ENCODE measurements at regions not wholly inside any gene's neighbourhood (a gene's known extent, or its start where the extent isn't known, plus 50 kb on each side); places are given as distances from the start of the nearest gene placed in this dataset.

- no peak for TF ChIP-seq PBX2 (CRISPR knock-in tag; IDR thresholded peaks at IDR 0.05)
- TF ChIP-seq BCL3 (CRISPR knock-in tag; IDR thresholded peaks at IDR 0.05) = no peak
- TF ChIP-seq RAD51 (IDR thresholded peaks at IDR 0.05; ENCODE audit: borderline replicate concordance) = peak; percentile 30; the same call in 1 of the 2 replicates
- no peak for TF ChIP-seq ZMYM3 (CRISPR knock-in tag; IDR thresholded peaks at IDR 0.05)
- no peak for TF ChIP-seq NCOA1 (CRISPR knock-in tag; IDR thresholded peaks at IDR 0.05)
- TF ChIP-seq KMT2A (CRISPR knock-in tag; IDR thresholded peaks at IDR 0.05) = no peak
- TF ChIP-seq NFYB (CRISPR knock-in tag; IDR thresholded peaks at IDR 0.05) = peak; percentile 69
- TF ChIP-seq ZKSCAN1 (IDR thresholded peaks at IDR 0.05; ENCODE audit: low read length) = no peak
- no peak for TF ChIP-seq MIER2 (CRISPR knock-in tag; IDR thresholded peaks at IDR 0.05)
- no peak for TF ChIP-seq RBFOX2 (IDR thresholded peaks at IDR 0.05; ENCODE audit: low read depth, low read length)
- TF ChIP-seq ASH2L (IDR thresholded peaks at IDR 0.05; ENCODE audit: insufficient read length, low read depth, low read length) = no peak
- 0 out of 2 replicates have a peak, but pooled peaks have one; percentile 8 for TF ChIP-seq USF2 (IDR thresholded peaks at IDR 0.05; ENCODE audit: low read depth, low read length)
- TF ChIP-seq USF2 (CRISPR knock-in tag; IDR thresholded peaks at IDR 0.05; ENCODE audit: borderline replicate concordance) = peak; percentile 58; the same call in 1 of the 2 replicates
- TF ChIP-seq SP140L (CRISPR knock-in tag; IDR thresholded peaks at IDR 0.05; ENCODE audit: borderline replicate concordance) = no peak
- TF ChIP-seq NFYC (CRISPR knock-in tag; IDR thresholded peaks at IDR 0.05) = peak; percentile 58; the same call in 1 of the 2 replicates
Observed at GRCh38 chr6:167649476-167649875, 177.2 kb upstream of the AFDN start (continued).
